Gastrocnemius medialis (tissue), 4 donors: ENCODE measurements at regions not wholly inside any gene's neighbourhood (a gene's known extent, or its start where the extent isn't known, plus 50 kb on each side); places are given as distances from the start of the nearest gene placed in this dataset.

Source experiments
- ATAC-seq, 2 donors: fragments of 150-250 bp; one replicate each; pipeline ENCODE4 v1.9.1; 2016
- DNase-seq, 2 donors: peaks; one replicate each; pipeline ENCODE4 v3.0.0-alpha.2; 2019
- H3K27ac ChIP-seq, 4 donors: fragments of 200-600 bp; sonication (generic); 1 replicate in 1 of 4; 2 replicates in 3 of 4; pipeline ENCODE4 v1.5.1; 2016 to 2018; ENCODE audit warnings: mild to moderate bottlenecking in 2 of 4, moderate library complexity in 1 of 4
- H3K27me3 ChIP-seq, 3 donors: fragments of 200-600 bp; sonication (generic) in 2 of 3; 1 replicate in 1 of 3; 2 replicates in 2 of 3; pipeline versions ENCODE4 v1.5.1 to v1.6.0; 2016 to 2019; ENCODE audit warnings: mild to moderate bottlenecking in 1 of 3, moderate library complexity in 1 of 3
- H3K36me3 ChIP-seq, 2 donors: fragments of 200-600 bp; sonication (generic) in 1 of 2; one replicate each; pipeline ENCODE4 v1.5.1; 2017 to 2018
- H3K4me1 ChIP-seq, 2 donors: fragments of 200-600 bp; sonication (generic) in 1 of 2; one replicate each; pipeline ENCODE4 v1.5.1; 2016 to 2017; ENCODE audit warnings: mild to moderate bottlenecking in 2 of 2
- H3K4me3 ChIP-seq, 4 donors: fragments of 200-600 bp; sonication (generic) in 3 of 4; 1 replicate in 1 of 4; 2 replicates in 3 of 4; pipeline ENCODE4 v1.5.1; 2016 to 2019; ENCODE audit warnings: mild to moderate bottlenecking in 2 of 4
- H3K9me3 ChIP-seq, 3 donors: fragments of 200-600 bp; sonication (generic) in 2 of 3; 1 replicate in 1 of 3; 2 replicates in 2 of 3; pipeline ENCODE4 v1.5.1; 2016 to 2019
- CTCF ChIP-seq, 5 experiments: fragments of 450-650 bp in 3 of 5; fragments of 200-600 bp in 2 of 5; sonication (generic) in 2 of 5; IDR thresholded peaks in 4 of 5; conservative IDR thresholded peaks in 1 of 5; 1 replicate in 4 of 5; 2 replicates in 1 of 5; pipeline ENCODE4 v1.5.1; 2016 to 2019; ENCODE audit warnings: antibody characterized with exemption in 5 of 5, mild to moderate bottlenecking in 3 of 5, moderate library complexity in 3 of 5
- POLR2A ChIP-seq, 2 donors: fragments of 450-650 bp; IDR thresholded peaks; one replicate each; pipeline ENCODE4 v1.6.1; 2017; ENCODE audit warnings: antibody characterized with exemption in 2 of 2, mild to moderate bottlenecking in 2 of 2, moderate library complexity in 2 of 2
- in situ Hi-C, 4 donors: fragments of 200-750 bp; cut with MboI; loops; one replicate each; pipeline versions ENCODE4 v1.15.0 to v1.8.0; 2017; ENCODE audit warnings: low sequenced_read_pairs in 4 of 4
- intact Hi-C: fragments of 100-400 bp; cut with DNase I; formaldehyde crosslinking; loops from one replicate; pipeline ENCODE4 v1.15.1; 2023; ENCODE audit warnings: low total_unique reads

- intact Hi-C loops: no loop called here
- H3K4me3 ChIP-seq: no peak overlapping the region
- in situ Hi-C loops: no loop called here
- no peaks in the 10 kb centered on the region for H3K27me3 ChIP-seq
- H3K9me3 ChIP-seq: no peaks in the 10 kb centered on the region
- H3K27ac ChIP-seq: no peak overlapping the region
- TF ChIP-seq CTCF (IDR thresholded peaks at IDR 0.05 in 4 of 5, conservative IDR thresholded peaks at IDR 0.05 in 1 of 5): no peak
- TF ChIP-seq POLR2A (IDR thresholded peaks at IDR 0.05): no peak
- no peak for DNase-seq
- ATAC-seq: no peak
- no peaks in the 10 kb centered on the region for H3K36me3 ChIP-seq
- H3K4me1 ChIP-seq: no peaks in the 10 kb centered on the region
These were observed 539.8 kb upstream of the PCDH9 start for GRCh38 chr13:67769987-67770341.

DNA sequence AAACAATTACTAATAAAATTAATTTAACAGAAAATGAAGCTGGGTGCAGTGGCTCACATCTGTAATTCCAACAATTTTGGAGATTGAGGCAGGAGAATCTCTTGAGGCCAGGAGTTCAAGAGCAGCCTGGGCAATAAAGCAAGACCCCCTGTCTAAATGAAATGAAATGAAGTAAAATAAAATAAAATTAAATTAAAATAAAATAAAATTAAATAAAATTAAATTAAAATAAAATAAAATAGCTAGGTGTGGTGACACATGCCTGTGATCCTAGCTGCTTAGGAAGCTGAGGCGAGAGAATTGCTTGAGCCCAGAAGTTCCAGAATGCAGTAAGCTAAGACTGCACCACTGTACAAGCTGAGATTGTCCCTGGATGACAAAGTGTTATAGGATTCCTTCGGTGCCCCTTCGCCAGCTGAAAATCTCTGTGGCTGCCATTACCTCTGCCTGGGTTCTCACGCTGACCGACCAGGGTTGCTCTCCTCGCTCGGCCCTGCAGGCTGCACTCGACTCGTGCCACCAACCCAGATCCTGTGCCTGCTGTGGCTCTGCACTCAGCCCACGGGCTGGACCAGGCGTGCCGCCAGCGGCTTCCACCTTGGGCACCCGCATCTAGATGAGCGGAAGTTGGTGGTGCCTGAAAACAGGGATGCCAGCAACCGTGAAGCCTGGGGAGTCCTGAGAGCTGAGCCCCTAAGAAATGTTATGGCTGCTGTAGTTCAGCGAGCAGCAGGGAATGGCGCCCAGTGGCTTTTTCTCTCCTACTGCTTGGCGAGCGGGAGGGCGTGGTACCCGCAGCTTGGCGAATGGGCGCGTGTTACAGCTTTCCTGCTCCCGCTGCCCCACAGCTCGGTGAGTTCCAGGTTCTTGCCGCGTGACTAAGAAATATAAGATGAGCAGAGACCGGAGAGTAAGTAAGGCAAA lies 539.2 kb upstream of the PCDH9 start:
- H3K9me3 ChIP-seq: no peaks in the 10 kb centered on the region
- DNase-seq (no peak), ATAC-seq (no peak)
- in situ Hi-C loops (no loop called here), intact Hi-C loops (no loop called here)
- no peak overlapping the region for H3K4me3 ChIP-seq
- no peak overlapping the region for H3K27ac ChIP-seq
- no peaks in the 10 kb centered on the region for H3K27me3 ChIP-seq
- H3K4me1 ChIP-seq: no peaks in the 10 kb centered on the region
- TF ChIP-seq CTCF (IDR thresholded peaks at IDR 0.05 in 4 of 5, conservative IDR thresholded peaks at IDR 0.05 in 1 of 5): no peak
- TF ChIP-seq POLR2A (IDR thresholded peaks at IDR 0.05): no peak
- H3K36me3 ChIP-seq: no peaks in the 10 kb centered on the region

- intact Hi-C loops: no loop called here
- no peak for TF ChIP-seq POLR2A (IDR thresholded peaks at IDR 0.05)
- TF ChIP-seq CTCF (IDR thresholded peaks at IDR 0.05 in 4 of 5, conservative IDR thresholded peaks at IDR 0.05 in 1 of 5): no peak
- no peaks in the 10 kb centered on the region for H3K36me3 ChIP-seq
- H3K27ac ChIP-seq: no peak overlapping the region
- ATAC-seq (no peak), DNase-seq (no peak)
- in situ Hi-C loops: no loop called here
- H3K9me3 ChIP-seq: no peaks in the 10 kb centered on the region
- no peaks in the 10 kb centered on the region for H3K27me3 ChIP-seq
- no peak overlapping the region for H3K4me3 ChIP-seq
- H3K4me1 ChIP-seq: no peaks in the 10 kb centered on the region
These were observed 533.8 kb upstream of the PCDH9 start for GRCh38 chr13:67763984-67764383.

DNA sequence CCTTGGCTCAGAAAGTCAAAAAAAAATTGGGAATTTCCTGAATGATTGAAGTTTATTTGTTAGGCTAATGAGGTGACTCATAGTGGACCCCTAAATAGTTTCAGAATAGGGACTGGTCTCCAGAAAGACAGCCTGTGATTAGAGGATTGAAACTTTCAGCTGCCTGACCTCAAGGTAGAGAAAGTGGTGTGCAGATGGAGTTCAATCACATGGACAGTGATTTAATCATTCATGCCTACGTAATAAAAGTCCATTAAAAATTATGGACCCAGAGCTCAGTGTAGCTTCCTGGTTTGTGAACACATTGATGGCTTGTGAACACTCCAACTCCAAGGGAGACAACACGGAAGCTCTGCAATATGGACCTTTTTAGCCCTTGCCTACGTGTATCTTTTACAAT lies 533.2 kb upstream of the PCDH9 start:
- no peak for TF ChIP-seq POLR2A (IDR thresholded peaks at IDR 0.05)
- no peak overlapping the region for H3K4me3 ChIP-seq
- DNase-seq: no peak
- no peaks in the 10 kb centered on the region for H3K27me3 ChIP-seq
- no peak for ATAC-seq
- no peaks in the 10 kb centered on the region for H3K4me1 ChIP-seq
- in situ Hi-C loops (no loop called here), intact Hi-C loops (no loop called here)
- H3K36me3 ChIP-seq: no peaks in the 10 kb centered on the region
- H3K9me3 ChIP-seq: no peaks in the 10 kb centered on the region
- no peak overlapping the region for H3K27ac ChIP-seq

DNA sequence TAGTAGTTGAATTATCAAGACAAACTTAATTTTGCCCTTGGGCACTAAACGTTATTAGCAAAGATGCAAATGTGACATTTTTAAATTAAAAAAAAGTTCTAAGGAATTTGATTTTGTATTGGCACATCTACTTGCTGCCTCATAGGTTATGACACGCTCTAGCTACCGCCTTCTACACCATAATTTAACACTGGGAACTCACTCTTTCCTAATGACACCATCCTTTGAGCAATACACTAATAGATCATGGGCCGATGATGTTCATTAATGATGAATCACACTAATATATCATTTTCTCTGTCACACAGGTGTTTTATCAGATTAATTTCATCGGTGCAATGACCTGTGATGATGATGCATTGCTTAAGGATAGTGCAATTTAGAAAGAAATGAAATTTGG lies 528.8 kb upstream of the PCDH9 start:
- intact Hi-C loops: no loop called here
- in situ Hi-C loops: no loop called here
- Histone ChIP-seq H3K4me3 (no peak overlapping the region), H3K4me1 (no peaks in the 10 kb centered on the region), H3K36me3 (no peaks in the 10 kb centered on the region), H3K27me3 (no peaks in the 10 kb centered on the region), H3K27ac (no peak overlapping the region), H3K9me3 (no peaks in the 10 kb centered on the region)
- ATAC-seq: no peak
- no peak for DNase-seq
- no peak for TF ChIP-seq CTCF (IDR thresholded peaks at IDR 0.05 in 4 of 5, conservative IDR thresholded peaks at IDR 0.05 in 1 of 5)
- TF ChIP-seq POLR2A (IDR thresholded peaks at IDR 0.05): no peak
